ENCODE measurements at regions not wholly inside any gene's neighbourhood (a gene's known extent, or its start where the extent isn't known, plus 50 kb on each side); places are given as distances from the start of the nearest gene placed in this dataset.
"Not testable (repeated sequence)": the region's sequence is repeated elsewhere in the genome, so short reads cannot be mapped to it uniquely, and the experiment has no call there.

DNA sequence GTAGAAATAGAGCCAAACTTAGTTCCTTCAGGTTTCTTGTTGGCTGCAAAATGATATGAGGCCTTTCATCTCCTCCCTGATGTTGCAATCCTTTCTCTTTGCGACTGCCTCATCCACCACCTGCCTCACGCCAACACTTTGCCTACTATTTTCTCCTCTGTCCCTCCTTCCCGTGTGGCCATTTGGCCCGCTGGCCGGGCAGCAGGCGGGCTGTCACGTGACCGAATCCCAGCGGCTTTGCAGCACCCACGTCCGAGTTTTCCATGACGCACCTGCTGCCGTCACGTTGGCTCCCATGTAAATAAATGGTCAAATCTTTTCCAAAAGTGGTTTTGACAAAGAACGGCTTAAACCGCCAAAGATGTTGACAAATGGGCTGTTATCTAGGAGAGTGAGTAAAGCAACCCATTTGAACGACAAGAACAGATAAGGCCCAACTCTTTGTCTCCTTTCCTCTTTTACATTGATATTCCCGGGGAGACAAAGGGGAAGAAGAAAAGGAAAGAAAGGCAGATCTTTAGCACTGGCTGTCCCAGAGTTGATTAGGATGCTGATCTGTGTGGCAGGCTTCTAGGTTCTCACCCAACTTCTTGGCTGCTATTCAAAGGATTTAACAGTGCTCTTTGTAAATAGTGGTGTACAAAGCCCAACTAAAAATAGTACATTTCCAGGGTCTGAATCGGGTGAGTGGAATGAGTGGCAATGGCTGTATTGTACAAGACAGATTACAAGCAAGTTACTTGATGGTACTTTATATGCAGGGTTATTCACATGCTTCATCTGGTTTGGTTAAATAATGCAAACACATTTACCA, 174.2 kb upstream of the JADE1 start:
- DNase-seq (ENCODE audit: extremely low spot score) = no peak
- ChIA-PET POLR2A (no interaction called here), CTCF (interaction anchor here (1.2 kb wide), 1 partner anchor 181 kb away, joined by 5 read pairs; no protein-coding TSS in a partner anchor)
- TF ChIP-seq, protein P1, sequence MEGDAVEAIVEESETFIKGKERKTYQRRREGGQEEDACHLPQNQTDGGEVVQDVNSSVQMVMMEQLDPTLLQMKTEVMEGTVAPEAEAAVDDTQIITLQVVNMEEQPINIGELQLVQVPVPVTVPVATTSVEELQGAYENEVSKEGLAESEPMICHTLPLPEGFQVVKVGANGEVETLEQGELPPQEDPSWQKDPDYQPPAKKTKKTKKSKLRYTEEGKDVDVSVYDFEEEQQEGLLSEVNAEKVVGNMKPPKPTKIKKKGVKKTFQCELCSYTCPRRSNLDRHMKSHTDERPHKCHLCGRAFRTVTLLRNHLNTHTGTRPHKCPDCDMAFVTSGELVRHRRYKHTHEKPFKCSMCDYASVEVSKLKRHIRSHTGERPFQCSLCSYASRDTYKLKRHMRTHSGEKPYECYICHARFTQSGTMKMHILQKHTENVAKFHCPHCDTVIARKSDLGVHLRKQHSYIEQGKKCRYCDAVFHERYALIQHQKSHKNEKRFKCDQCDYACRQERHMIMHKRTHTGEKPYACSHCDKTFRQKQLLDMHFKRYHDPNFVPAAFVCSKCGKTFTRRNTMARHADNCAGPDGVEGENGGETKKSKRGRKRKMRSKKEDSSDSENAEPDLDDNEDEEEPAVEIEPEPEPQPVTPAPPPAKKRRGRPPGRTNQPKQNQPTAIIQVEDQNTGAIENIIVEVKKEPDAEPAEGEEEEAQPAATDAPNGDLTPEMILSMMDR (IDR thresholded peaks at IDR 0.05; ENCODE audit: control extremely low read depth, extremely low read depth, low read depth, missing control alignments) = no peak

GRCh38 chr4:128633067-128633466, 176.4 kb upstream of the JADE1 start:
- CTCF ChIA-PET = no interaction called here

DNA sequence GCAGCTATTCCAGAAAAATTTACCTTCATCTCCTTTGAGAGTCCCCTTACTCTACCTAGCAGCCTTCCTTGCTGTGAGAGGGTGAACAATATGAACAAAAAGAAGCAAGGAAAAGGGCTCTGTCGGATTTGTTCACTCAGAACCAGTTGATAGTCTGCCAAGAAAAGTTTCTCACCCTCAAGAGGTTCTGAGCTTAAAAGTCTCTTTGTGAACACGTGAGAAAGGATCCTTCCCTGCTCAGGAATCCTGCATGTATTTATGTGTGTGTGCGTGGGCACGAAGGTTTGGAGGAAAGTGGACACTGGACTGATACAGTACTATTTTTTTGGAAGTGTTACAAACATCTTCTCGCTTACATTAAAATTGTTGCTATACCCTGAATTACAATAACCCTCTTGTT, 178.6 kb upstream of the JADE1 start:
- TF ChIP-seq, protein P1 (IDR thresholded peaks at IDR 0.05; ENCODE audit: control extremely low read depth, extremely low read depth, low read depth, missing control alignments) = no peak
- DNase-seq (ENCODE audit: extremely low spot score) = no peak
- CTCF ChIA-PET = no interaction called here
- POLR2A ChIA-PET = no interaction called here

More at GRCh38 chr4:128633067-128633466, 176.4 kb upstream of the JADE1 start:
- TF ChIP-seq, protein P1 (IDR thresholded peaks at IDR 0.05; ENCODE audit: control extremely low read depth, extremely low read depth, low read depth, missing control alignments) = no peak
- no peak for DNase-seq (ENCODE audit: extremely low spot score)
- POLR2A ChIA-PET = no interaction called here

DNA sequence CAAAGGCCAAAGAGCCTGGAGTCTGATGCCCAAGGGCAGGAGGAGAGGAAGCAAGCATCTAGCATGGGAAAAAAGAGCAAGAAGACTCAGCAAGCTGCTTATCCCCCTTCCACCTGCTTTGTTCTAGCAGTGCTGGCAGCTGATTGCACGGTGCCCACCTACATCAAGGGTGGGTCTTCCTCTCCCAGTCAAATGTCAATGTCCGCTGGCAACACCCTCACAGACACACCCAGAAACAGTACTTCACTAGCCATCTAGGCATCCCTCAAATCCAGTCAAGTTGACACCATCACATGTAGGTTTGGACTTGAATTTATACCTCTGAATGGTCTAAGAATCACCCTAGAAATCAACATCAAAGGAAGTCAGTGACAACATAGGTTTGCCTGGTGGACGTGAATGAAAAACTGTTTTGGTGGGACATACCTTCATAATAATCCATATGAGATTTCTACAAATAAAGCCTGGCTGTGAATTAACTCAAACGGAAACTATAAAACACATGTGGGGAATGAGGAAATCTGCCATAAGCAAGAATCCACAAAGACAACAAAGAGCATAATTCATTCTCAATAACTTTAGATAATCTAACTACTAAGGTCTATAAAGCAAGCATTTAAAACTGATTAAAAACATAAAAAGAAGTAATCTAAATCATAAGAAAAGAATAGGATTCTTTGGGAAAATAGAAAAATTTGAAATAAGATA, 185.8 kb upstream of the JADE1 start:
- POLR2A ChIA-PET = no interaction called here
- CTCF ChIA-PET = interaction anchor here (1.3 to 2.5 kb wide), 2 partner anchors 13 to 15 kb away, joined by 3 to 6 read pairs; no protein-coding TSS in a partner anchor
- DNase-seq (ENCODE audit: extremely low spot score) = no peak
- TF ChIP-seq, protein P1 (IDR thresholded peaks at IDR 0.05; ENCODE audit: control extremely low read depth, extremely low read depth, low read depth, missing control alignments) = no peak

DNA sequence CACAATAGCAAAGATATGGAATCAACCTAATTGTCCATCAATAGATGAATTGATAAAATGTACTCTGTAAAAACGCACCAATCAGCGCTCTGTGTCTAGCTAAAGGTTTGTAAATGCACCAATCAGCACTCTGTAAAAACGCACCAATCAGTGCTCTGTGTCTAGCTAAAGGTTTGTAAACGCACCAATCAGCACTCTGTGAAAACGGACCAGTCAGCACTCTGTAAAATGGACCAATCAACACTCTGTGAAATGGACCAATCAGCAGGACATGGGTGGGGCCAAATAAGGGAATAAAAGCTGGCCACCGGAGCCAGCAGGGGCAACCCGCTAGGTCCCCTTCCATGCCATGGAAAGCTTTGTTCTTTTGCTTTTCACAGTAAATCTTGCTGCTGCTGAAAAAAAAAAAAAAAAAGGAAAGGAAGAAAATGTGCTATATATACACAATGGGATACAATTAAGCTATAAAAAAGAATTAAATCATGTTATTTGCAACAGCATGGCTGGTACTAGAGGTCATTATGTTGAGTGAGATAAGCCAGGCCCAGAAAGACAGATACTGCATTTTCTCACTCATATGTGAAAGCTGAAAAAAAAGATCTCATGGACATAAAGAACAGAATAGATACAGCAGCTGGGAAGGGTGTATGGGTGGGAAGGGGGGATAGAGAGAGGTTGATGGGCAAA, 189.1 kb upstream of the JADE1 start:
- CTCF ChIA-PET; DNase-seq (ENCODE audit: extremely low spot score); POLR2A ChIA-PET: not testable (repeated sequence)

DNA sequence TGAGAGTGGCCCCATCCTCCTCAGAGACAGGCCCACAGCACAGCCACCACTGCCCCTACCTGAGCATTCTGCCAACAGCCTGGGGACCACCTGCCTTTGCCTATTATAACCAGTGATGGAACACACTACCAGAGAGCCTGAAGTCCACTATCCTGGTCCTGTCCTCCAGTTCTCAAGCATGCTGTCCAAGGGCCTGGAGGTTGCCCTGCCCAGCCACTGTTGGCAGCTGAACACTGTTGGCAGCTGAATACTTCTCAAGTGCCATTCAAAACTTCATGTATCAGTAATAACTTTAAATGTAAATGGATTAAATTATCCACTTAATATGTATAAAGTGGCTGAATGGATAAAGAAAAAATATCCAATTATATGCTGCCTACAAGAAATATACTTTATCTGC, 194.3 kb upstream of the JADE1 start:
- POLR2A ChIA-PET = no interaction called here

More for the DNA sequence above, 194.3 kb upstream of the JADE1 start:
- DNase-seq (ENCODE audit: extremely low spot score) = no peak
- CTCF ChIA-PET = interaction anchor here (1.1 kb wide), 1 partner anchor 36 kb away, joined by 3 read pairs; no protein-coding TSS in a partner anchor
- TF ChIP-seq, protein P1 (IDR thresholded peaks at IDR 0.05; ENCODE audit: control extremely low read depth, extremely low read depth, low read depth, missing control alignments) = no peak

Measured in GM10248 (cell line).